Naive B cell (primary cell): ENCODE measurements at regions not wholly inside any gene's neighbourhood (a gene's known extent, or its start where the extent isn't known, plus 50 kb on each side); places are given as distances from the start of the nearest gene placed in this dataset.
"Not testable (repeated sequence)": the region's sequence is repeated elsewhere in the genome, so short reads cannot be mapped to it uniquely, and the experiment has no call there.

Experiments
- ATAC-seq, 2 donors: fragments of 150-1000 bp; cut with Tn5 transposase; 2 replicates each; pipeline ENCODE4 v1.10.0; 2021; ENCODE audit warnings: low read depth in 2 of 2, mild to moderate bottlenecking in 2 of 2, moderate library complexity in 2 of 2
- DNase-seq: peaks from one replicate; pipeline ENCODE4 v3.0.0; 2022
- H3K27ac Mint-ChIP-seq, 6 donors: one replicate each; pipeline ENCODE4 v1.8.0; 2020 to 2022; ENCODE audit warnings: mild to moderate bottlenecking in 6 of 6, mixed read lengths in 6 of 6, moderate library complexity in 5 of 6, inconsistent platforms in 2 of 6
- H3K27me3 Mint-ChIP-seq, 3 donors: one replicate each; pipeline ENCODE4 v1.8.0; 2021 to 2022; ENCODE audit warnings: mixed read lengths in 3 of 3, mild to moderate bottlenecking in 1 of 3
- H3K36me3 Mint-ChIP-seq, 2 donors: one replicate each; pipeline ENCODE4 v1.8.0; 2020 to 2022; ENCODE audit warnings: mixed read lengths in 2 of 2, inconsistent platforms in 1 of 2, mild to moderate bottlenecking in 1 of 2
- H3K4me1 Mint-ChIP-seq, 3 donors: one replicate each; pipeline ENCODE4 v1.8.0; 2020 to 2022; ENCODE audit warnings: mixed read lengths in 3 of 3, inconsistent platforms in 1 of 3, mild to moderate bottlenecking in 1 of 3, moderate library complexity in 1 of 3
- H3K4me3 Mint-ChIP-seq, 8 donors: one replicate each; pipeline ENCODE4 v1.8.0; 2020 to 2022; ENCODE audit warnings: mild to moderate bottlenecking in 8 of 8, mixed read lengths in 8 of 8, moderate library complexity in 8 of 8, inconsistent platforms in 2 of 8
- H3K9me3 Mint-ChIP-seq, 7 donors: one replicate each; pipeline ENCODE4 v1.8.0; 2020 to 2022; ENCODE audit warnings: mixed read lengths in 7 of 7, mild to moderate bottlenecking in 5 of 7, inconsistent platforms in 2 of 7, moderate library complexity in 1 of 7

DNA sequence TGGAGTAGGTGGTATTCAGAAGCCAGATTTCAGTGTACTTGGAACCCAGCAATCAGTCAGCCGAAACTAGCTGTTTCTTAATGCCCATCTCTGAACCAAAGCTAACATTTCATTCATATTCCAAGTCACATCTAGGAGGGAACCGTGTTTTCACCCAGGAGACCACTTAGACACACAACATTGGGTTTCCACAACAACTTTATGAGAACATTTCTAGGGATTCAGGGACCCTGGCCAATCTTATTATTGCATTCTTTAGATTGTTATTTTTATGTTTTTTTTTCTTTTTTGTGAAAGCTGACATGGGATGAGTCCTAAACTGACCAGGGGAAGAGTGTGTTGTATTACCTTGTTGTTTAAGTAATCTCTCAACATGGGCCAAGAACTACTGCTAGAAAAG lies 72.5 kb upstream of the KIAA0040 start:
- peaks cover 0 to 12% (median 8%) of the 10 kb centered on the region in 3 donors for H3K27me3 Mint-ChIP-seq
- peaks cover 15 to 37% (median 24%) of the 10 kb centered on the region in 7 donors for H3K9me3 Mint-ChIP-seq
- ATAC-seq (no peak), DNase-seq (no peak)
- H3K36me3 Mint-ChIP-seq = peaks cover 14 to 35% of the 10 kb centered on the region in 2 donors
- peak overlapping the region in 2 of 8 donors; percentile 11 to 48 for H3K4me3 Mint-ChIP-seq
- peaks cover 0 to 8% (median 4%) of the 10 kb centered on the region in 3 donors for H3K4me1 Mint-ChIP-seq
- H3K27ac Mint-ChIP-seq = peak overlapping the region in 1 of 6 donors; percentile 40

DNA sequence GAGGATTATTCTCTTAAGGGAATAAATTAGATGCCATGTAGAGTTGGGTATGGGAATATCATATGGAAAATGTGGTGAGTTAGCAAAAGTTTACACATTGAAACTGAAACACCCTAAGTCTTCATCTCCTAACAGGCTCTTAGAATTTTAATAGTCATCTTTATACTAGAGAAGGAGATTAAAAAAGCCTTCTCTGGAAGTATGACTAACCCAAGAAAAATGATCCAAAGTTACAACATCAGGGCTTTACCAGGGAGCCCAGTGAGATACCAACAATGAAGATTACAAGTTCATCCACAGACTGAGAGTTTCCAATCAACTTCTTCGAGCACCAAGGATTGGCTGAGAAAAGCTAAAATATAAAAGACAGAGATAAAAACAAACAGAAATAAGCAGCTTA lies 70.0 kb upstream of the KIAA0040 start:
- ATAC-seq = no peak
- no peak overlapping the region for H3K4me3 Mint-ChIP-seq
- peaks cover 15 to 37% (median 29%) of the 10 kb centered on the region in 7 donors for H3K9me3 Mint-ChIP-seq
- peaks cover 0 to 18% (median 8%) of the 10 kb centered on the region in 3 donors for H3K27me3 Mint-ChIP-seq
- H3K36me3 Mint-ChIP-seq = peaks cover 14 to 43% of the 10 kb centered on the region in 2 donors
- H3K27ac Mint-ChIP-seq = no peak overlapping the region
- peaks cover 0 to 4% (median 0%) of the 10 kb centered on the region in 3 donors for H3K4me1 Mint-ChIP-seq
- no peak for DNase-seq

DNA sequence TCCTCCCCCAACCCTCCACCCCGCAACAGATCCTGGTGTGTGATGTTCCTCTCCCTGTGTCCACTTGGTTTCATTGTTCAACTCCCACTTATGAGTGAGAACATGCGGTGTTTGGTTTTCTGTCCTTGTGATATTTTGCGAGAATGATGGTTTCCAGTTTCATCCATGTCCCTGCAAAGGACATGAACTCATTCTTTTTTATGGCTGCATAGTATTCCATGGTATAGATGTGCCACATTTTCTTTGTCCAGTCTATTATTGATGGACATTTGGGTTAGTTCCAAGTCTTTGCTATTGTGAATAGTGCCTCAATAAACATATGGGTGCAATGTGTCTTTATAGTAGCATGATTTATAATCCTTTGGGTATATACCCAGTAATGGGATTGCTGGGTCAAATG lies 63.7 kb upstream of the KIAA0040 start:
- not testable (repeated sequence) for H3K4me1 Mint-ChIP-seq, H3K4me3 Mint-ChIP-seq, DNase-seq, ATAC-seq
- Mint-ChIP-seq H3K36me3 (peaks cover 0 to 17% of the 10 kb centered on the region in 2 donors), H3K9me3 (peaks cover 4 to 23% (median 10%) of the 10 kb centered on the region in 7 donors), H3K27me3 (peaks cover 0 to 14% (median 0%) of the 10 kb centered on the region in 3 donors), H3K27ac (peak overlapping the region in 1 of 6 donors; percentile 65)

DNA sequence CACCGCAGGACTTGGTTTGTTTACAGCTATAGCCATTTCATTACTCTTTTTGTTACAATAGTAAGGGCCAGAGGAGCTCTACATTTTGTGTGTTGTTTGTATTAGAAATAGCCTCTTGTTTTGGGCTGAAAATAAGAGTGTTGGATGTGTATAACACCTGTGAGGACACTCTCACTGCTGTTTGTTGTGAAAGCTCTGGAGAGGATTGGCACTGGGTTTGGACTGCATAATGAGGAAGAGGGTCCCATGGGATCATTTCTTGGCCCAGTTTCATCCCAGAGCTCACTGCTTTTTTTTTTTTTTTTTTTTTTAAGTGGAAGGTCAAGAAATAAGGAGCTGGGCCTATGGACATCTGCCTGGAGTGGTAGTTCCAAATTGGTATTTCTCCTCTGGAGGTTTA lies 61.6 kb upstream of the KIAA0040 start:
- Mint-ChIP-seq H3K27me3 (peaks cover 0 to 6% (median 0%) of the 10 kb centered on the region in 3 donors), H3K36me3 (peaks cover 0 to 12% of the 10 kb centered on the region in 2 donors), H3K27ac (no peak overlapping the region), H3K4me3 (no peak overlapping the region), H3K4me1 (peaks cover 0 to 13% (median 5%) of the 10 kb centered on the region in 3 donors), H3K9me3 (peaks cover 0 to 13% (median 6%) of the 10 kb centered on the region in 7 donors)
- no peak for ATAC-seq
- DNase-seq = no peak

DNA sequence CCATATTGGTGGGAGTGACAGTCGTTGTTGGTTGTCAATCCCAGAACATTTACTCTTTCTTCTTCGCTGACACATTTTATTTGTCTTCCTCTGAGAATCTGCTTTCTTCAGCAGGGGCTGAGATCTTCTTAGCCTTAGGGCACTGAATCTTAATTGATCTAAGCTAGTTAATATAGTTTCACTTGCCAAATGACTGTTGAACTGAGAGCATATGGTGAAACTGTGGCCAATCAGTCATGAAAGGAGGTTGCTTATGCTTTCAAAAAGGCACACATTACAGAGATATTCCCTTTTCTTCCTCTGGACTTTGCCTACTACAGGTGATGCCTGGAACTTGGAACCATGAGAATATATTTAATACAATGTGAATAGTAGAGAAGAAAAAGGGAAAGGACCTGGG lies 60.0 kb upstream of the KIAA0040 start:
- Mint-ChIP-seq H3K4me3 (no peak overlapping the region), H3K4me1 (peaks cover 8 to 27% (median 14%) of the 10 kb centered on the region in 3 donors), H3K27me3 (no peaks in the 10 kb centered on the region), H3K27ac (peak overlapping the region in 1 of 6 donors; percentile 18), H3K9me3 (peaks cover 0 to 10% (median 5%) of the 10 kb centered on the region in 7 donors), H3K36me3 (peaks cover 0 to 8% of the 10 kb centered on the region in 2 donors)
- no peak for DNase-seq
- ATAC-seq = no peak

DNA sequence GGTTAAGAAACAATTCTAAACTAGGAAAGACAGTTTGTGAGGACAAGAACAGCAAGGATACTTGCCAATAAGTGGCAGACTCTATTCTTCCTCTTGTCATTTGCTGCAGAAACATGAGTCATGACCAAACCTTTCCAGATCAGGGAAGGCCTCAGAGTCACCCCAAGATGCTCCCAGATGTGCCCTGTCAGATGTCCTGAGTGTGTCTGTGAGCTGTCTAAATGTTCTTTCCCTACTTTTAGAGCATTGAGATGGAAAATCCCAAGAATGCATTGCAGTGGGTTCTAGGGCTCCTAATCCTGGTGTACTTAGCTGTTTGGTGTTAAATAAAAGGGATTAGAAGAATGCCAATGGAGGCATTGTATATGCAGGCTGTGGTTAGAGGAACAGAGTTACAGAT lies 57.5 kb upstream of the KIAA0040 start:
- Mint-ChIP-seq H3K36me3 (peaks cover 0 to 8% of the 10 kb centered on the region in 2 donors), H3K27ac (no peak overlapping the region), H3K4me1 (peaks cover 10 to 27% (median 14%) of the 10 kb centered on the region in 3 donors), H3K4me3 (no peak overlapping the region), H3K9me3 (peaks cover 0 to 10% (median 3%) of the 10 kb centered on the region in 7 donors), H3K27me3 (no peaks in the 10 kb centered on the region)
- no peak for ATAC-seq
- DNase-seq = no peak

DNA sequence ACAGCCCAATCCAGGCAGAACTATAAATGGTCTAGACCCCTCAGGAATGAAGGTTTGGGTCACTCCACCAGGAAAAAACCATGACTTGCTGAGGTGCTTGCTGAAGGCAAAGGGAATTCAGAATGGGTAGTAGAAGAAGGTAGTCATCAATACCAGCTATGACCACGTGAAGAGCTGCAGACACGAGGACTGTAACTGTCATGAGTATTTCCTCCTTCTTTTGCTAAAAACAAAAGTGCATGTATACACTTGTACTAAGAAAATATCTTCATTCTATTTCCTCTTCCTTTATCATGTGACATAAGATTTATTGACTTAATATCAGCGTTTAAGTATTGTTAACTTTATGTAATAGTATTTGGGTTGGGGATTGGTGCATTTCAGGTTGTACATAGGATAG lies 55.5 kb upstream of the KIAA0040 start:
- not testable (repeated sequence) for DNase-seq, H3K4me3 Mint-ChIP-seq, H3K27ac Mint-ChIP-seq, H3K27me3 Mint-ChIP-seq, ATAC-seq
- Mint-ChIP-seq H3K9me3 (peaks cover 3 to 23% (median 14%) of the 10 kb centered on the region in 7 donors), H3K4me1 (peaks cover 13 to 19% (median 16%) of the 10 kb centered on the region in 3 donors), H3K36me3 (peaks cover 0 to 23% of the 10 kb centered on the region in 2 donors)

DNA sequence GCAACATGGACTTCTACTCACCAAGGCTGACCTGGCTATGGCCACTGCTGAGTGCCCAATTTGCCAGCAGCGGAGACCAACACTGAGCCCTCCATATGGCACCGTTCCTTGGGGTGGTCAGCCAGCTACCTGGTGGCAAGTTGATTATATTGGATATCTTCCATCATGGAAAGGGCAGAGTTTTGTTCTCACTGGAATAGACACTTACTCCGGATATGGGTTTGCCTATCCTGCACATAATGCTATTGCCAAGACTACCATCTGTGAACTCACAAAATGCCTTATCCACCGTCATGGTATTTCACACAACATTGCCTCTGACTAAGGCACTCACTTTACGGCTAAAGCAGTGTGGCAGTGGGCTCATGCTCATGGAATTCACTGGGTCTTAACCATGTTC lies 54.5 kb upstream of the KIAA0040 start:
- ATAC-seq, H3K27ac Mint-ChIP-seq, H3K4me3 Mint-ChIP-seq, H3K27me3 Mint-ChIP-seq, DNase-seq: not testable (repeated sequence)
- H3K4me1 Mint-ChIP-seq = peaks cover 13 to 19% (median 16%) of the 10 kb centered on the region in 3 donors
- H3K9me3 Mint-ChIP-seq = peaks cover 3 to 23% (median 14%) of the 10 kb centered on the region in 7 donors
- peaks cover 0 to 25% of the 10 kb centered on the region in 2 donors for H3K36me3 Mint-ChIP-seq

DNA sequence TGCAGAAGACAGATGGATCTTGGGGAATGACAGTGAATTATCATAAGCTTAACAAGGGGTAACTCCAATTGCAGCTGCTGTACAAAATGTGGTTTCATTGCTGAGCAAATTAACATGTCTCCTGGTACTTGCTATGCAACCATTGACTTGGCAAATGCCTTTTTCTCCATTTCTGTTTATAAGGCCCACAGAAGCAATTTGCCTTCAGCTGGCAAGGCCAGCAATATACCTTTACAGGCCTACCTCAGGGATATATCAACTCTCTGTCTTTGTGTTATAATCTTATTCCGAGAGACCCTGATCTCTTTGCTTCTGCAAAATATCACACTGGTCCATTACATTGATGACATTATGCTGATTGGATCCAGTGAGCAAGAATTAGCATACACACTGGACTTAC lies 52.7 kb upstream of the KIAA0040 start:
- peaks cover 3 to 16% (median 11%) of the 10 kb centered on the region in 7 donors for H3K9me3 Mint-ChIP-seq
- no peaks in the 10 kb centered on the region for H3K27me3 Mint-ChIP-seq
- no peak for DNase-seq
- peaks cover 0 to 22% of the 10 kb centered on the region in 2 donors for H3K36me3 Mint-ChIP-seq
- peaks cover 13 to 26% (median 20%) of the 10 kb centered on the region in 3 donors for H3K4me1 Mint-ChIP-seq
- H3K27ac Mint-ChIP-seq = no peak overlapping the region
- no peak for ATAC-seq
- no peak overlapping the region for H3K4me3 Mint-ChIP-seq

DNA sequence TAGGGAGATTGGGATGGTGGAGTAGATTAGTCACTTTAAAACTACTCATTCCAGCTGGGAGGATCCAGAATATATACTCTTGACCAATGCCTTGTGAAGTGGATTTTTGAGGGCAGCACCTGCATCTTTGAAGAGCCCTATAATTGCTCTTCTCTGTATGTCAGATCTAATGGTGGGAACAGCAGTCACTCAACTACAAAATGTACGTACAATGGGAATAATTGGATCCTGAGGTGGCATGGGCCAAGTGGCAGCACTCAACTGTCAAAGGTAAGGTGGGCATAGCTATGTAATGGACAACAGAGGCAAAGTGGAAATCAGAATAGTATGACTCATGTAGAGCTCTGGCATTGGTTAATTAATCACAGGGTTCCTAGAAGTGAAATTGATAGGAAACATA lies 51.6 kb upstream of the KIAA0040 start:
- Mint-ChIP-seq H3K4me3 (no peak overlapping the region), H3K4me1 (peaks cover 13 to 23% (median 20%) of the 10 kb centered on the region in 3 donors), H3K27me3 (no peaks in the 10 kb centered on the region)

More for the DNA sequence above, 51.6 kb upstream of the KIAA0040 start:
- peaks cover 6 to 16% (median 11%) of the 10 kb centered on the region in 7 donors for H3K9me3 Mint-ChIP-seq
- DNase-seq = no peak
- no peak overlapping the region for H3K27ac Mint-ChIP-seq
- no peak for ATAC-seq
- peaks cover 0 to 17% of the 10 kb centered on the region in 2 donors for H3K36me3 Mint-ChIP-seq
